Prostate gland (tissue), 2 donors: ENCODE measurements at regions not wholly inside any gene's neighbourhood (a gene's known extent, or its start where the extent isn't known, plus 50 kb on each side); places are given as distances from the start of the nearest gene placed in this dataset.

ENCODE experiments used
- POLR2A ChIP-seq: fragments of 450-650 bp; IDR thresholded peaks from one replicate; pipeline ENCODE4 v1.6.1; 2016; ENCODE audit warnings: antibody characterized with exemption, mild to moderate bottlenecking
- POLR2AphosphoS5 ChIP-seq: sonication (generic); formaldehyde crosslinking; IDR thresholded peaks from one replicate; pipeline ENCODE4 v1.6.1; 2017; ENCODE audit warnings: antibody characterized with exemption
- TF ChIP-seq, protein P1 (sequence below), 4 experiments: fragments of 200-600 bp in 2 of 4; fragments of 450-650 bp in 2 of 4; sonication (generic) in 2 of 4; IDR thresholded peaks; 1 replicate in 3 of 4; 2 replicates in 1 of 4; pipeline ENCODE4 v1.5.1; 2016 to 2019; ENCODE audit warnings: antibody characterized with exemption in 4 of 4, mild to moderate bottlenecking in 2 of 4, moderate library complexity in 2 of 4

DNA sequence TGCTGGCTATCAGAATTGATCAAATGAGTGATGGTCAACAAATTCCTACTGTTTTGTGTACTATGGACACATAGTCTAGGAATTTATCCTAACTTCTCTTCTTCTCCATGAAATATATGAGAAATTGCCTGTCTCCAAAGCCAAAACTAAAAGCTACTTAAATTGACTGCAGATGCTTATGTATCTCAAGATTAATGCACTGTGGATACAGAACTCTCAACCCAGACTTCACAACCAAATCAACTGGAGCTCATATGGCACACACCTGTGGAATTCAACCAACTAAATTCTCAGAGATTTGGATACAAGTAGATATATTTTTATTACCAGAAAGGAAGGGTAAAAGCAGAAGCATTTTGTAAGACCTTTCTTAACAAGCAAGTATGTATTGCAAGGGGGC, 566.1 kb downstream of the LTN1 start:
- no peak for TF ChIP-seq POLR2AphosphoS5
- TF ChIP-seq POLR2A = no peak
- TF ChIP-seq, protein P1, sequence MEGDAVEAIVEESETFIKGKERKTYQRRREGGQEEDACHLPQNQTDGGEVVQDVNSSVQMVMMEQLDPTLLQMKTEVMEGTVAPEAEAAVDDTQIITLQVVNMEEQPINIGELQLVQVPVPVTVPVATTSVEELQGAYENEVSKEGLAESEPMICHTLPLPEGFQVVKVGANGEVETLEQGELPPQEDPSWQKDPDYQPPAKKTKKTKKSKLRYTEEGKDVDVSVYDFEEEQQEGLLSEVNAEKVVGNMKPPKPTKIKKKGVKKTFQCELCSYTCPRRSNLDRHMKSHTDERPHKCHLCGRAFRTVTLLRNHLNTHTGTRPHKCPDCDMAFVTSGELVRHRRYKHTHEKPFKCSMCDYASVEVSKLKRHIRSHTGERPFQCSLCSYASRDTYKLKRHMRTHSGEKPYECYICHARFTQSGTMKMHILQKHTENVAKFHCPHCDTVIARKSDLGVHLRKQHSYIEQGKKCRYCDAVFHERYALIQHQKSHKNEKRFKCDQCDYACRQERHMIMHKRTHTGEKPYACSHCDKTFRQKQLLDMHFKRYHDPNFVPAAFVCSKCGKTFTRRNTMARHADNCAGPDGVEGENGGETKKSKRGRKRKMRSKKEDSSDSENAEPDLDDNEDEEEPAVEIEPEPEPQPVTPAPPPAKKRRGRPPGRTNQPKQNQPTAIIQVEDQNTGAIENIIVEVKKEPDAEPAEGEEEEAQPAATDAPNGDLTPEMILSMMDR (IDR thresholded peaks at IDR 0.05) = no peak
